ENCODE measurements at regions not wholly inside any gene's neighbourhood (a gene's known extent, or its start where the extent isn't known, plus 50 kb on each side); places are given as distances from the start of the nearest gene placed in this dataset.
"Not testable (repeated sequence)": the region's sequence is repeated elsewhere in the genome, so short reads cannot be mapped to it uniquely, and the experiment has no call there.

DNA sequence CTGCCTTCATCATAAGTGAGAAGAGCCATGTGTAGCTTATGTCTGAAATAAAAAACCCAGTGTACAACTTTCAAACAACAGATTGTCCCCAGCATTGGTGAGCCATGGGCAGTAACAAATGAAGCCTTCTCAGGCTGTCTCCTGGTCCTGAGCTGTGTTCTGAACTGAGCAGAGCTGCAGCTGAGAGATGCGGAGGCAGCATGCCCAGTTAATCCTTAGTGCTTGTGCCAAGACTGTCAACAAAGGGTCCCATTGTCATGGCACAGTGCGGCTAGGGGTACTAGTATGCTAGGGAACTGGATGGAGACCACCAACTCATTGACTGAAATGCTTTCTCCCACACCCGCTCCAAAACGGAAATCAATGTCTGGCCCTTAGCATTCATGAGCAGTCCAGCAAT, 154.3 kb downstream of the RMST start:
- no peak for DNase-seq

GRCh38 chr12:97628962-97629361, 166.4 kb downstream of the RMST start:
- no peak for DNase-seq

- DNase-seq, result no peak
Observed at GRCh38 chr12:97629382-97629781, 166.8 kb downstream of the RMST start.

- DNase-seq, result no peak
Observed at GRCh38 chr12:97630356-97630755, 167.8 kb downstream of the RMST start.

DNA sequence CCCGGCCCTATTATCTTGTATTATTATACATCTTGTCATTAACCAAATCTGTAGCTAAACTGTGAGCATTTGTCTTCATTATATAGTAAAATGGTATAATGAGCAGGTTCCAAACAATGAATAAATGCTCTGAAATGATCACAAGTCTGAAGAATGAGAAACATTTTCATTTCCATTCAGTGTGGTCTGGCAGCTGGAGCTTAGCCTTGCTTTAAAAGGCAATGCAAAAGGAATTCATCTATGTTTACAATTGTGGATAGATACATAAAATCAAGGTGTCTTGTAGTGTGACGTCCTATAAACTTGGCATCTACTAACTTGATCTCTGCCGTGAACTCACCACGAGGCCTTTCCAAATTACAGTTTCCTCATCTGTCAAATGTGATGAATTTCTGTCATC, 168.3 kb downstream of the RMST start:
- DNase-seq, result no peak

GRCh38 chr12:97637770-97638169, 175.2 kb downstream of the RMST start:
- no peak for DNase-seq

DNA sequence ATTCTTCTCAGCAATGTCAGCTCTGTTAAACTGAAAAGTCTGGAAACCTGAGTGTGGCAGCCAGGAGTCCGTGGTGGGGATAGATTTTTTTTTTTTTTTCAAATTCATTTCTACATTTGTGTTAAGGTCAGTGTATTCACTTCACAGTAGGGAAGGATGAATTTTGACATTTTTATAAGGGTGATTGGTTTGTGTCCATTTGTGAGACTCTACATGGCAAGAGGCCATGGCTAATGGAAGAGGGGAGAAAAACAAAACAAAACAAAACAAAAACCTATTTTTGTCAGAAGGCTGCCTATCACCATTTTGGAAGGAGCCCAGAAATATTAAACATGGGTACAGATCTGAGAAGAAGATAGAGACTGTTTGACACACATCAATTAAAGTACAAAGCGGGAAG, 176.1 kb downstream of the RMST start:
- DNase-seq, result no peak

DNA sequence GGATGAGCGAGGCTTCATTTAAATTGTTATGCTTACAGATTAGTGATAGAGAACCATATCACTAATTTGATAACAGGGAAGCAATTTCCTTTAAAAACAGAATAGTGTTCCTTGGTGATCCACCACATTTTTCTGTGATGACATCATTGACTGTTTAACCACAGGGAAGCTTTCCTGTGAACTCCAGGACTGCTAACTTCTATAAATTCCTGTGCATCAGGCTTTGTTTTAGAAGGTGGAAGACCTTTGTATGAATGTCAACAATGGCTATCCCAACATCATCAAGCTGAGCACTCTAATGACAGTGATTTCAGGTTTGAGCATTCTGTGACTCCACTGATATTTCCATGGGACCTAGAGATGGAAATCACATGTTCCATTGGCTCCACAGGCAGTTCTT, 177.1 kb downstream of the RMST start:
- no peak for DNase-seq

DNA sequence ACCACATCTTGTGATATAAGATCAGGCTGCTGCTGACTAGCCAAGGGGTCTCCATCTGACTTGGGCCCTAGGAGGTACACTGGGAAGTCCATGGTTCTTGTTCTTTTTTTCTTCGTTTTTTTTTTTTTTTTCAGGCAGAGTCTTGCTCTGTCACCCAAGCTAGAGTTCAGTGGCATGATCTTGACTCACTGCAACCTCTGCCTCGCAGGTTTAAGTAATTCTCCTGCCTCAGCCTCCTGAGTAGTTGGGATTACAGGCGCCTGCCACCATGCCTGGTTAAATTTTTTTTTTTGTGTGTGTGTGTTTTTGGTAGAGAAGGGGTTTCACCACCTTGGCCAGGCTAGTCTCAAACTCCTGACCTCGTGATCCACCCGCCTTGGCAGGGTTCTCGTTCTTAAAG, 178.2 kb downstream of the RMST start:
- no peak for DNase-seq

DNA sequence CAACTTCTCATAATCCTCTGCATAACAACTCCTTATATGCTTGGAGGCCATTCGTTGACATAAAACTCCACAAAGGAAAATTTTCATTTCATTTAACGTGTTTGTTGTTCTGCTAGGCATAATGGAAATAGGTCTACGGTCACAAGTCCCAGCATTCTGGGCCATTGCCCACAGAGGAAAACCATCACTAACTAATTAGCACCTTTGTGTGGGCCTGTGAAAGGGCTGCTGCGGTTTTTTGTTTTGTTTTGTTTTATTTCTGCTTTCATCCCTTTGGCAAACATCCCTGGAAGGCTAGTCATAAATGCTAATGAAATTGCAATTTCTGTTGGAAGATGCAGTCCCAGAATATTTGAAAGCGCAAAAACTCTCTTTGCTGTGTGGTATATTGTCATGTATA, 180.3 kb downstream of the RMST start:
- no peak for DNase-seq

DNA sequence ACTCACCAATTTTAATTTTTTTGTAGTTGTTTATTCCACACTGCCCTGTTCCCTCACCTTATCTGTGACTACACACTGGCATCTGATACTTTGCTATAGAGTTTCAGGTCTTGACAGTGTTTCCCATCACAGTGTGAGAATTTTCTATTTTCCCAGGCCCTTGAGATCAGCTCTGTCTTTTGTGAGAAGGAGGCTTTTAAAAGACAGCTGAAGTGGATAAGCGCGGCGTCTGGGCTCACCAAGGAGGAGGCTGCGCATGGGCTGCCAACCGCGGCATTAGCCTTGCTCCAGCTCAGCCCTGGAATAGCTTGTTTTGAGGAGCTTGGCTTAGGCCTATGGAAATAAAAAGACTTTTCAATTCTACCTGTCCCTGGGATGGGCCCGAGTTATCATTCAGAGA, 181.3 kb downstream of the RMST start:
- no peak for DNase-seq

GRCh38 chr12:97645726-97646125, 183.1 kb downstream of the RMST start:
- DNase-seq, result no peak

- DNase-seq, result no peak
Observed at GRCh38 chr12:97647142-97647541, 184.5 kb downstream of the RMST start.

GRCh38 chr12:97650242-97650641, 187.6 kb downstream of the RMST start:
- DNase-seq, result no peak

DNA sequence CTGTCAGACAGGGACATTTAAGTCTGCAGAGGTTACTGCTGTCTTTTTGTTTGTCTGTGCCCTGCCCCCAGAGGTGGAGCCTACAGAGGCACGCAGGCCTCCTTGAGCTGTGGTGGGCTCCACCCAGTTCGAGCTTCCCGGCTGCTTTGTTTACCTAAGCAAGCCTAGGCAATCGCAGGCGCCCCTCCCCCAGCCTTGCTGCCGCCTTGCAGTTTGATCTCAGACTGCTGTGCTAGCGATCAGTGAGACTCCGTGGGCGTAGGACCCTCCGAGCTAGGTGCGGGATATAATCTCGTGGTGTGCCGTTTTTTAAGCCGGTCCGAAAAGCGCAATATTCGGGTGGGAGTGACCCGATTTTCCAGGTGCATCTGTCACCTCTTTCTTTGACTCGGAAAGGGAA, 193.9 kb downstream of the RMST start:
- not testable (repeated sequence) for DNase-seq

DNA sequence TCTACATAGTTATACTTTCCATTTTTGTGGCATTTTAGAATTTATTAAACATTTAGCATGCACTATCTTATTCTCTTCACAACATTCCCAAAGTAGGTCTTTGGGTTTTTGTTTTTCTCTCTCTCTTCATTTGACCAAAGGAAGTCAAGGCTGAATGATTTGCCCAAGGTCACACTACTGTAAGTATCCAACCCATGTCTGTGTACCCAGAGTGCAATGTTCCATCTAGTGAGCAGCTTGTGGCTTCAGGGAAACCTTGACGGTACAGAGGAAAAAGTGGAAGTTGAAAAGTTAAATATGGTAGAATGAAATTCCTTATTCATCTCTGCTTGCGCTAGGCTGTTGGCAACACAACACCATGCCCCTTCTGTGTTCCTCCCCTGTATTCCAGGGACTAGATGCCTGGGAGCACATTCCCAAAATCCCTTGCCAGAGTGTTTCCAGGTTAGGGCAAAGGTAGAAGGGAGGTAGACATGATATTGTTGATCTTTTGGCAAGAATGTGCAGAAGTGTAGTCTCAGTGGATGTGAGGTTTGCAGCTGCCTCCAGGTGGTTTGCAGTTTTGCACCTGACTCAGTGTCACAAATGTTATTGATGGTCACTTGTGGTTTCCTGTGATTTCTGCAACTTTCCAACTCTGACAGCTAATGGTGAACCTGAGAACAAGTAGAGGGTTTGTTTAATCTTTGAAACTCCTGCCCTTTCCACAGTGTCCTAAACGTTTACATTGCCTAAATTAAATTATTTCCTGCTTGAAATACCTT, 196.7 kb downstream of the RMST start:
- no peak for DNase-seq

DNA sequence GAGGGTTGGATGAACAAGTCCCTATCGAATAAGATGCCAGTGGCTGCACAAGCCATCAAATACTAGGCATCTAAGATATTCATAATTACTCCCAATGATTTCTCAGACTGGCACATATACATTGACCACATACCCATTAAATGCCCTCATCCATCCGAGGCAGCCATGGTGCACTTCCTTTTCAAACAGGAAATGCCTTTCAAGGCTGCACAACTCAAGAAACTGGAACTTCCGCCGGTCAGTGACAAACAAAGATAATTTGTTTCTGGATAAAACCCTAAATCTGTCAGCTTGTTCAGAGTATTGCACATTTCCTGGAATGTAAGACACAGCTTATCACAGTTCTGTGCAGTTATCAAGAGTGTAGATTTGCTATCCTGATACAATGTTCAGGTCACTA, 203.7 kb downstream of the RMST start:
- DNase-seq, result no peak

DNA sequence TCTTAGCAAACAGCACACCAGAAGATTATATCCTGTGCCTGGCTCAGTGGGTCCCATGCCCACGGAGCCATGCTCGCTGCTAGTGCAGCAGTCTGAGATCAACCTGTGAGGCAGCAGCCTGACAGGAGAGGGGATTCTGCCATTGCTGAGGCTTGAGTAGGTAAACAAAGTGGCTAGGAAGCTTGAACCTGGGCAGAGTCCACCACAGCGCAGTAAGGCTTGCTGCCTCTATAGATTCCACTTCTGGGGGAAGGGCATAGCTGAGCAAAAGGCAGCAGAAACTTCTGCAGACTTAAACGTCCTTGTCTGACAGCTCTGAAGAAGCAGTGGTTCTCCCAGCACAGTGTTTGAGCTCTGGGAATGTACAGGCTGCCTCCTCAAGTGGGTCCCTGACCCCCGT, 210.3 kb downstream of the RMST start:
- no peak for DNase-seq

- no peak for DNase-seq
Observed at GRCh38 chr12:97680751-97681150, 218.1 kb downstream of the RMST start.

GRCh38 chr12:97681612-97682504, 219.3 kb downstream of the RMST start:
- DNase-seq, result no peak

- DNase-seq, result no peak
Observed at GRCh38 chr12:97685360-97685759, 222.8 kb downstream of the RMST start.

DNA sequence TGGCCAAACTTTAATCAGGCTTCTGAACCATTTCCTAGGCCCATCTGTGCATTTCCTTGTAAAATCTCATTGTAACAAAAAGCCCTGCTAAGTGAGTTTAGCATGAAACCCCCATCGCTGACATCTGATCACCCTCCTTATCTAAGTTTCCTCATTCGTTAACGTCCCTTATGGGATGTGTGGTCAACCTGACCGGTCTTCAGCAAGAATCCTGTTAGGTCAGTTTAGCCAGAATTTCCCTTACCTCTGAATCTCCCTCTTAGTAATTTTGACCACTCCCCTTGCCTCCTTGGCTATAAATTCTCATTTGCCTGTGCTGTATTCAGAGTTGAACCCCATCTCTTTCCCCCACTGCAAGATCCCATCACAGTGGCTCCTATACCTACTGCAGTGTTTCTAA, 239.3 kb downstream of the RMST start:
- DNase-seq, result no peak

- DNase-seq, result no peak
Observed at GRCh38 chr12:97711392-97711791, 248.8 kb downstream of the RMST start.

GRCh38 chr12:97713270-97713669, 250.7 kb downstream of the RMST start:
- DNase-seq, result no peak

All from effector CD4-positive, alpha-beta T cell (primary cell).